K562 (cell line): ENCODE measurements at regions not wholly inside any gene's neighbourhood (a gene's known extent, or its start where the extent isn't known, plus 50 kb on each side); places are given as distances from the start of the nearest gene placed in this dataset.

Experiments
- ATAC-seq: fragments of 200-7000 bp; cut with Tn5 transposase; 3 replicates; pipeline ENCODE4 v1.9.1; 2020; ENCODE audit warnings: moderate library complexity
- BruUV-seq: library from RNA; stranded (reverse); fragments of 400-500 nt; replicated peaks from 2 replicates; lab custom pipeline; 2021; lab: Mats Ljungman, UMichigan
- CTCF ChIA-PET: fragments of 300-600 bp; formaldehyde crosslinking; extraction: SDS; loops from one replicate; lab custom pipeline; 2021; ENCODE audit warnings: low intra/inter-chr PET ratio; lab: Yijun Ruan, JAX
- POLR2A ChIA-PET: fragments of 300-600, 350-650 bp; sonication (Branson Sonifier 250); formaldehyde crosslinking; extraction: SDS; loops from one replicate; lab custom pipeline; 2021; ENCODE audit warnings: antibody characterized with exemption, inconsistent platforms; lab: Yijun Ruan, JAX
- DNase-seq, 4 experiments: peaks; one replicate each; pipeline versions ENCODE4 v3.0.0 to v3.0.0-alpha.2; 2011 to 2018; ENCODE audit warnings: low spot score in 3 of 4, mixed read lengths in 3 of 4; ENCODE audit errors: extremely low read depth in 1 of 4
- FAIRE-seq: peaks from 2 replicates; lab custom pipeline; 2011; peaks lifted over from hg19 to GRCh38; lab: Jason Lieb, UNC
- H2AFZ ChIP-seq: 2 replicates; pipeline ENCODE4 v1.6.0; 2011; ENCODE audit warnings: low read depth, low read length, control low read depth, inconsistent platforms
- H3K27ac ChIP-seq: fragments of 200-600 bp; 3 replicates; pipeline ENCODE4 v1.8.0; 2011; ENCODE audit warnings: low read depth, mild to moderate bottlenecking, control low read depth, inconsistent platforms, low read length, moderate library complexity, mixed read lengths; ENCODE audit errors: extremely low read depth
- H3K27me3 ChIP-seq, 2 experiments: fragments of 300-600 bp in 1 of 2; 2 replicates in 1 of 2; 3 replicates in 1 of 2; pipeline versions ENCODE4 v1.6.0 to v1.8.0; 2011; ENCODE audit warnings: inconsistent platforms in 2 of 2, low read length in 2 of 2, mild to moderate bottlenecking in 1 of 2, mixed read lengths in 1 of 2, moderate library complexity in 1 of 2; ENCODE audit not compliant: control insufficient read depth in 2 of 2, insufficient read depth in 2 of 2
- H3K36me3 ChIP-seq: fragments of 300-600 bp; 3 replicates; pipeline ENCODE4 v1.8.0; 2011; ENCODE audit warnings: mild to moderate bottlenecking, low read length, inconsistent platforms; ENCODE audit not compliant: control insufficient read depth, insufficient read depth
- H3K4me1 ChIP-seq, 2 experiments: fragments of 200-600 bp in 1 of 2; replicated peaks in 1 of 2; 2 replicates in 1 of 2; 3 replicates in 1 of 2; pipeline versions ENCODE4 v1.5.1 to v1.8.0; 2011; ENCODE audit warnings: inconsistent platforms in 2 of 2, low read length in 2 of 2, mild to moderate bottlenecking in 1 of 2, mixed read lengths in 1 of 2, moderate library complexity in 1 of 2; ENCODE audit not compliant: control insufficient read depth in 2 of 2, insufficient read depth in 2 of 2
- H3K4me2 ChIP-seq: 2 replicates; pipeline ENCODE4 v1.6.1; 2011; ENCODE audit warnings: low read length, control low read depth, inconsistent platforms, mixed read lengths; ENCODE audit not compliant: insufficient read depth
- H3K4me3 ChIP-seq: fragments of 200-600 bp; sonication (generic), shearing (Covaris generic); 2 replicates; pipeline ENCODE4 v1.5.1; 2016; ENCODE audit warnings: control low read depth, inconsistent platforms
- H3K79me2 ChIP-seq: fragments of 200-600 bp; 3 replicates; pipeline ENCODE4 v1.8.0; 2011; ENCODE audit warnings: low read length, inconsistent platforms; ENCODE audit not compliant: control insufficient read depth, insufficient read depth
- H3K9ac ChIP-seq, 2 experiments: 2 replicates each; pipeline versions ENCODE4 v1.6.0 to v1.6.1; 2011; ENCODE audit warnings: low read depth in 2 of 2, low read length in 2 of 2, control low read depth in 1 of 2, inconsistent platforms in 1 of 2, mild to moderate bottlenecking in 1 of 2, mixed read lengths in 1 of 2; ENCODE audit not compliant: insufficient read depth in 1 of 2
- H3K9me1 ChIP-seq: one replicate; pipeline ENCODE4 v1.6.0; 2011; ENCODE audit warnings: inconsistent platforms, mild to moderate bottlenecking, low read length, moderate library complexity; ENCODE audit not compliant: control insufficient read depth, insufficient read depth
- H3K9me3 ChIP-seq: replicated peaks from 2 replicates; pipeline ENCODE4 v1.5.1; 2011; ENCODE audit warnings: low read depth, low read length, inconsistent platforms; ENCODE audit not compliant: control insufficient read depth, insufficient read depth
- H4K20me1 ChIP-seq: replicated peaks from 2 replicates; pipeline ENCODE4 v1.6.1; 2011; ENCODE audit warnings: low read length, inconsistent platforms, mixed read lengths; ENCODE audit not compliant: control insufficient read depth, insufficient read depth
- KDM5B ChIP-seq: fragments of 200-600 bp; sonication (generic); IDR thresholded peaks from 2 replicates; pipeline ENCODE4 v1.6.1; 2012; ENCODE audit warnings: low read depth, mild to moderate bottlenecking, moderate library complexity, low read length, control low read depth, inconsistent platforms; ENCODE audit not compliant: insufficient replicate concordance
- SPI1 ChIP-seq: IDR thresholded peaks from 2 replicates; pipeline ENCODE4 v1.6.1; 2011; ENCODE audit warnings: low read depth, low read length, control low read depth, borderline replicate concordance
- TAL1 ChIP-seq: fragments of 450-650 bp; IDR thresholded peaks from 2 replicates; pipeline ENCODE4 v1.6.1; 2016; ENCODE audit warnings: mild to moderate bottlenecking
- ZNF407 ChIP-seq: fragments of 450-650 bp; IDR thresholded peaks from 2 replicates; pipeline ENCODE4 v1.6.1; 2016; ENCODE audit warnings: low read depth
- ZNF740 ChIP-seq, 3 experiments: fragments of 200-800 bp in 1 of 3; sonication (Bioruptor generic) in 1 of 3; sonication (generic) in 1 of 3; formaldehyde crosslinking in 1 of 3; IDR thresholded peaks; 2 replicates each; pipeline versions ENCODE4 v1.6.1 to v1.8.0; 2016 to 2022; ENCODE audit warnings: mild to moderate bottlenecking in 2 of 3, missing compliant biosample characterization in 2 of 3, missing genetic modification characterization in 2 of 3, missing genetic modification reagents in 1 of 3
- in situ Hi-C: fragments of 300-500 bp; cut with MboI; formaldehyde crosslinking; loops from 4 replicates; pipeline ENCODE4 v1.15.0; 2018; ENCODE audit warnings: inconsistent platforms, mixed read lengths
- intact Hi-C: fragments of 100-400 bp; cut with micrococcal nuclease; formaldehyde crosslinking; loops from 2 replicates; pipeline ENCODE4 v1.14.2; 2022

GRCh38 chr2:176967911-176968450 is 244.6 kb upstream of the HNRNPA3 start:
- intact Hi-C loops (no loop called here), in situ Hi-C loops (no loop called here)
- ATAC-seq: no peak
- H3K9me1 ChIP-seq: no peaks in the 10 kb centered on the region
- no peak overlapping the region for H3K9ac ChIP-seq
- ChIA-PET POLR2A (interaction anchor here (2.3 kb wide), 1 partner anchor 9 kb away, joined by 7 read pairs; no protein-coding TSS in a partner anchor), CTCF (no interaction called here)
- H3K27ac ChIP-seq: no peak overlapping the region
- H4K20me1 ChIP-seq: no peaks in the 10 kb centered on the region
- H3K9me3 ChIP-seq: no peaks in the 10 kb centered on the region
- no TSS peak for BruUV-seq
- no peaks in the 10 kb centered on the region for H3K79me2 ChIP-seq
- DNase-seq: no peak
- no peaks in the 10 kb centered on the region for H3K36me3 ChIP-seq
- H3K4me1 ChIP-seq: no peaks in the 10 kb centered on the region
- H3K4me2 ChIP-seq: no peak overlapping the region
- no peak overlapping the region for H3K4me3 ChIP-seq
- FAIRE-seq: no peak
- H3K27me3 ChIP-seq: no peaks in the 10 kb centered on the region
- H2AFZ ChIP-seq: no peak overlapping the region
- TF ChIP-seq ZNF740 (CRISPR knock-in tag; IDR thresholded peaks at IDR 0.05): no peak
- TF ChIP-seq ZNF740 (tag; IDR thresholded peaks at IDR 0.05): no peak
- TF ChIP-seq SPI1: 0 out of 2 replicates have a peak, but pooled peaks have one; percentile 4
- no peak for TF ChIP-seq KDM5B
- TF ChIP-seq ZNF407: no peak
- TF ChIP-seq TAL1: no peak
- TF ChIP-seq, all 486 proteins: peak for 1
